ENCODE measurements at regions not wholly inside any gene's neighbourhood (a gene's known extent, or its start where the extent isn't known, plus 50 kb on each side); places are given as distances from the start of the nearest gene placed in this dataset.
A peak's percentile ranks its signal among the peaks of the same experiment; 100 is the strongest.

DNA sequence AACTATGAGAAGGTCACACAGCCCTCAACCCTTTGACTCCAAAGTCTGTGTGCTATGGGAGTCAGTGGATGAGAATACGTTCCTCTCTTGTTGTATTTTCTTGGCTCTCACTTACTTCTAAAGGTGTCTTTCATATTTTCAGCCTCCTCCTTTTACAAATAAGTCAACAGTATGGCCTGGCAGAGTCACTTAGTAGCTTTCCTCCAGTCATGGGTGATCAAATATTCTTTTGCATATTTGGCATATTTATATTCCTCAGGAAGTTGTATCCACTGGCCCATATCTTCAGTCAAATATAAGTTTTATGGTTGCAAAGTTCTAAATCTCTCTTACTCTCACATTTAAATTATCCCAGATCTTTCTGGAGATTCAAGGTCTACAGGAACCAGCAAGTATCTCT lies 327.5 kb downstream of the ETS1 start:
- DNase-seq: no peak

DNA sequence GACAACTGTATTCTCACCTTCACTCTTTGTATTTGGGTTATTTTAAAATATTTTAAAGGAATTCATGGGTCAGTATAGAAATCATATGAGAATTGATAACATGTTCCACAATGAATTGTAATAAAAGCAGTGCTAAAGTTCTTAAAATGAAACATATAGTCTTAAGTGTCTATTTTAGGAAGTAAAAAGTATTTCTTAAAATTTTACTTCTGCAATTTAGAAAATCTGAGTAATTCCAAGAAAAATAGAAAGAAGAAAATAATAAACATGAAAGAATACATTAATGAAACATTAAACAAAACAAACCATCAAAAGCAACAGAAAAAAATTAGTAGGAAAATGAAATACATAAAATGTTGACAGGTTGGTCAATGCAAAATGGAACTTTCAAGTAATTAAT lies 332.4 kb downstream of the ETS1 start:
- DNase-seq: no peak

DNA sequence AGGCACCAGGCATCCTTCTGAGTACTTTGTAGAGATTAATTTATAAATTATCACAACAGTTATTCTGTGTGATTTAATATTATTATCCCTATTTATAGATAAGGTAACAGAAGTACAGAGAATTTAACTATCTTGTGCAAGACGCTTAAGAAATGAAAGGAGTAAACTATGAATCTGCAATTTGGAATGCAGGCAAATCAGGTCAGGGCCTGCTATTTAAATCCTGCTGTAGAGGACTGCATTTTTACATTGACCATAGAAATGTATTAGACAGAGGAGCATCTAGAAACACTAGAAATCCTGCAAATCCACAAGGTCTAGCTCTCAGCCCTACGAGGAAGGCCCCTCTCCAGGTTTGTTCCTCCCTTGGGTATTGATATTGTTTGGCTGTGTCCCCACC lies 336.2 kb downstream of the ETS1 start:
- DNase-seq: no peak

DNA sequence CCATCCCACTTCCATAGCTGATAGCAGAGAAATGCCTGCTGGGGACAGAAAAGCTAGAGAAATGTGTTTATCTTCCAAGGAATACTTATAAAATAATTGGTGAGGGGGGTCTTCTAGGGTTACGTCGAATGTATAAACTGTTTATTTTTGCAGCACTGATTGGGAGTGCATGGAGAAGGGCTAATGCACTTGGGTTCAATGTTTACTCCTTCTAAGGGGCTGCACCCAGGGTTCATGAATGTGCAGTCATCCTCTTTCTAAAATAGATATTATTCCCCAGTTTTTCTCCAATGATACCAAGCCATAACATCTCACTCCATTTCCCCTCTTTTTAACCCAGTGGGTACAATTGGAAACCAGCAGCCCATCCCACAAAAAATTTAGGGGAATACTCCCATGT lies 336.9 kb downstream of the ETS1 start:
- DNase-seq: no peak

DNA sequence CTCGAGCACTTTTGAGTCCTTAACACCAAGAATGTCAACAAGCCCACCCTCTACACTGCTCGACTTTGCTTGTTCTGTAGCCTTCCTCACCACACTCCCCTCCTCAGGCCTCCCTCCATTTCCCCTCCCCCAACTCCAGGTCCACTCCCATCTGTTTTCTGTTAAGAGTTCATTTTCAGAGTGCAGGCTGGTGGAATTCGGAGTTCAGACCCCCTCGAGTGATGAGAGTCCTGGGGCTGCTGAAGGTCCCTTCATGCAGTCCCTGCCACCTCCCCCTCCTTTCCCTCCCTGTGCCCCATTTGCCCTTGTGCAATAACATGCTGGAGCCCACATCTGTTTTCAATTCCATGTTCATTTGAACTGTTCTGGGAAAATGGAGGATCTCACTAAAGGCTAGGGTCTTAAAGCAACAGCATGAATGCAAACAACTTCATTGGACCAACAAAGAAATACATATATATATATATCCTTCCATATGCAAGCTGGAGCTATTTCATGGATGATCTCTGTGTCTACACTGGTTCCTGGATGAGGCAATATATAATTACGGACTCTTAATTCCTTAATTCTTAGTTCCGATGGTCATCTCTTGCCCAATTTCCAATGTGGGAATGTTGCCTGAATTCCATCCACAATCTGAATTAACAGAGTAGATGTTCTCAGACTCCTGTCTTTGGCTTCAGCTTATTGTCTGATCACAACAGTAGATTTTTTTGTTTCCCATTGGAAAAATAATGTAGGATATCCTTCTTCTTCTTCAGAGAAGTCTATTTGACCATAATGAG lies 340.4 kb downstream of the ETS1 start:
- DNase-seq: no peak

DNA sequence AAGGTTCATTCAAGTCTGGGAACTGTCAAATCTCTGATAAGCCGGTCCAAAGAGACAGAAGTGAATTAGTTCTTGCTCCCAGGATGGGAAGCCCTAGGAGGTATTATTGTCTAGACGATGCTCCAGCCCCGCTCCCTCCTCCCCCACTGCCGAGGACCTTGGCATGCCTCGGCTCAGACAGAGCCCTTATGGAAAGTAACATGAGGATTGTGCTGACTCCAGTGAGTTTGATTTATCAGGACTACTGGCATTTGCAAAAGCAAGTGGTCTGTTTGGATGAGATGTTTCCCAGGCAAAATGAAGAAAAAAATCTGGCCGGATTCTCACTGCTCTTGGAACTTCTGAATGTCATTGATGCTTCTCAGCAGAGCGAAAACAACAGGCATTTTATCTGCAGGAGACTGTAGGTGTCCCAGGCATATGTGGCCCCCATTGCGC lies 341.0 kb downstream of the ETS1 start:
- DNase-seq: no peak

DNA sequence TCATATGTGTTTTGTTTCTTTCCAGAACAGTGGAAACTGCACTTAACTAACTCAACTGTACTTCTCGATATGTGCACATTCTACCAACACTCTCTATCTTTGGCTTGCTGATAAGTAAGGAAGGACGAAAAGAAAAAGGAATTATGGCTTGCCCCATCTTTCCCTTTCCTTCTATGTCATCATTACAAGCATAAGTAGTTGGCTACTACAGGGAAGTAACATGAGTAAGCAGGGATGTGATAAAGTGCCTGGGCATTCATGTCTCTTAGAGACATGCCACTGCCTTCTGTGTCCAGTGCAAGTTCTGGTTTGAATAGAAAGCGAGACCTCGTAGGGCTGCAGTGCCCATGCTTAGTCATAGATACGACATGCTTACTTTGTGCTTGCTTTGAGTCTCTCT lies 342.5 kb downstream of the ETS1 start:
- no peak for DNase-seq

DNA sequence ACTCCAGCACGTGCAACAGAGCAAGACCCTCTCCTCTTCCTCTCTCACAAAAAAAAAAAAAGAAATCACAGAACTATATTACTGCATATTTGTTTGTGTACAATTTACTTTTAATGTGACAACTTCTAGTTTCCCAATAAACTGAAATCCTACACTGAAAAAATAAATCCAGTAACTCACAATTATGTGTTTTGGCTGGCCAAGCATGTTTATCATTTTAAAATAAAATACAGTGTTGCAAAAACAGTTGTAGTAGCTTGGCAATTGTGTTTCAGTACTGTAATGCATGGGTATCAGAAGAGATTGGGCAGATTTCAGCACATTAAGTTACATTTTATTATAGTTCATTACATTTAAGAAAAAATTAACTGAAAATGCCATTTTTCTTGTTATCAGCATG lies 344.9 kb downstream of the ETS1 start:
- no peak for DNase-seq

DNA sequence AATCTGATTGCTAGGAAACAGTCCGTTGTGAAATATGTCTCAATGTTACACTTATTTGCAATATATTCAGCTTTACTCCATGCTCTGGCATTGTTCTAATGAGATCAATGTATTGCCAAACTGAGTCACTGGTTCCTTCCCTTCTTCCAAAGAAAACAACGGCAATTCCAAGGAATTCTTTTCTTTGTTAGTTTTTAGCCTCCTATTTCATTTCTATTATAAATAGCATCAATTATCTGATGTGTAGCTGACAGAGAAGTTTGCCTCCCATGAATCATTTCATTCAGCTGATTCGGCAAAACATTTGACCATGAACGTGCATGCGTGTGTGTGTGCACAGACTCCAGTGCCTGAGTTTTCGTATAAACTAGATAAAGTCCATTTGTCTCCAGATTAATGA lies 346.8 kb downstream of the ETS1 start:
- DNase-seq: no peak

DNA sequence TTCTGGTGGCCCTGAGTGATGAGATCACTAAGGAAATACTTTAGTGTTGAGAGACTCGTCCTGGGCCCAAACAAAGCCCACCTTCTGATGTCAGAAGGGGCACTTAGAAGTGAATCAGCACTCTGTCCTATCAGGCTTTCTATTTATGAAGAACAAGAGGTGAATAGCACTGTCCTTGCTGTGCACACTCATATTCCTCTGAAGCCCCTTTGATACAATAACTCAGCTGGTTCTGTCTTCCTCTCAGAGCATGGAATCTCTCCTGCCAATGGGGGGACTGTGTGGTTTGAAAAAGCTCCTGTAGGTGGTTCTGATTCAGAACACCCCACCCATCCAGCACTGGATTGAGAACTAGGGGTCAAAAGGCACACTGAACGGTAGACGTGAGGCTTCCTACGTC lies 348.1 kb downstream of the ETS1 start:
- no peak for DNase-seq

DNA sequence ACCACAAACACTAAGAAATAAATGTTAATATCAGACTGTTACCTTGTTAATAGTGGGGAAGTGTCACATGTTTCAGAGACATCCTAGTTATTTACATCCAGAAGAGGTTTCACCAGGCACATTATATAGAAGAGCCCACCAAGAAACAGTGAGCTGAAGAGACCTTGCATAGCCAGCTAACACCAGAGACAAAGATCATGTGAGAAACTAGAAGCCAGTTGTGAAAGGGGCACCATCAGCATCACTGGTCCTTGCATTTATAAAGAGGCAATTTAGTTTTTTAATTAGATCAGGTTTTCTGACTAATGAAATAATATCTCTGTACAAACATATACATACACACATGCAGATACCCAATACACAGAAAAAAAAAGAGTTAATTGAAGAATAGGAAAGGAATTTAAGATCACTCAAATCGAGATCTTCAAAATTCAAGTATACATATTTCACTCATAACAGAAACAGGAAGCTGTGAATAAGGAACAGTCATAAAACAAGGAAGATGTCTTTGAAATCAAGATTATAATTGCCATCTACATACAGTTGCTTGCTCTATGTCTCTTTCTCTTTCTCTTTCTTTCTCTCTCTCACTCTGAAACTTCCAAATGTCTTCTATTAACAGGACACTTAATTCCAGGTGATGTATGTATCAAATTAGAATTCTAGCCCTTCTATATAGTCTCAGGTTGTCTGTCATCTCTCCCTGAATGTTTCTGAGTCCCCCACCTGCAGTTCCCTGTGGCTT lies 348.7 kb downstream of the ETS1 start:
- no peak for DNase-seq

DNA sequence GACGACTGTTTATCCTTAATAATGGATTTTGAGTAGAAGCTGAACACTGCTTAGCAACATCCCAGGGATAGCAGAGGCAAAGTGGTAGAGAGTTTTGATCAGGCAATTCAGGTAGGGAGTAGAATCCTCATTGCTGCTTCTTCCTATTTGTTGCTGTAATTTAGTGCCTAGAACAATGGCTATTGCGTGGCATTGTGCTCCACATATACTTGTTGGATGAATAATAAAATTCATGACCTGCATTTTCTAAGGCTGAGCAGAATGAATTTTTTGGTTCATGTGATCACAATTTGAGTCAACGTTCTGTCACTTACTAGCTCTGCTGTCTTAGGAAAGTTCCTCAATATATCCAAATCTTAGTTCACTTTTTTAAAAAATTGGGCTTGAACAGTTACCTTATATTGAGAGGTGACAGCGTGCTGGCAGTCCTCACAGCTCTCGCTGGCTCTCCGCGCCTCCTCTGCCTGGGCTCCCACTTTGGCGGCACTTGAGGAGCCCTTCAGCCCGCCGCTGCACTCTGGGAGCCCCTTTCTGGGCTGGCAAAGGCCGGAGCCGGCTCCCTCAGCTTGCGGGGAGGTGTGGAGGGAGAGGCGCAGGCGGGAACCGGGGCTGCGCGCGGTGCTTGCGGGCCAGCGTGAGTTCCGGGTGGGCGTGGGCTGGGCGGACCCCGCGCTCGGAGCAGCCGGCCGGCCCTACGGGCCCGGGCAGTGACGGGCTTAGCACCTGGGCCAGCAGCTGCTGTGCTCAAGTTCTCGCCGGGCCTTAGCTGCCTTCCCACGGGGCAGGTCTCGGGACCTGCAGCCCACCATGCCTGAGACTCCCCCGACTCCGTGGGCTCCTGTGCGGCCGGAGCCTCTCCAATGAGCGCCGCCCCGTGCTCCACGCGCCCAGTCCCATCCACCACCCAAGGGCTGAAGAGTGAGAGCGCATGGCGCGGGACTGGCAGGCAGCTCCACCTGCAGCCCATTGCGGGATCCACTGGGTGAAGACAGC lies 350.6 kb downstream of the ETS1 start:
- DNase-seq: no peak

DNA sequence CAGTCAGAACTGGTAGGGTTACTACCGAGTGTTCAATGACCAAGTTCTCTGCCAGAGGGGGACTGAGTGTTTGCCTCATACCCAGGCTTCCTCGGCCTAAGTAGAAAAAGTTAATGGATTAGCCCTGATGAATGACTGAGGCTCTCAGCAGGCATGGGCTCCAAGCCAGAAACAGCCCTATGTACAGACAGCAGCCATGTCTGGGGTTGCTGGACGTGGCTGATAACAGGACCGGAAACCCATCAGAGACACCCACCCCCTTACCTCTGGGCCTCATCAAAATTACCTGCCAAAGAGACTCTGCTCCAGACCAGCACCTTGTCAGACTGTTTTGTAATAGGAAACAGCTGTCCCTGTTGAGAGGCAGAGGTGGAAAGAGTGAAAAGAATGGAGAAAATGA lies 351.4 kb downstream of the ETS1 start:
- DNase-seq: no peak

DNA sequence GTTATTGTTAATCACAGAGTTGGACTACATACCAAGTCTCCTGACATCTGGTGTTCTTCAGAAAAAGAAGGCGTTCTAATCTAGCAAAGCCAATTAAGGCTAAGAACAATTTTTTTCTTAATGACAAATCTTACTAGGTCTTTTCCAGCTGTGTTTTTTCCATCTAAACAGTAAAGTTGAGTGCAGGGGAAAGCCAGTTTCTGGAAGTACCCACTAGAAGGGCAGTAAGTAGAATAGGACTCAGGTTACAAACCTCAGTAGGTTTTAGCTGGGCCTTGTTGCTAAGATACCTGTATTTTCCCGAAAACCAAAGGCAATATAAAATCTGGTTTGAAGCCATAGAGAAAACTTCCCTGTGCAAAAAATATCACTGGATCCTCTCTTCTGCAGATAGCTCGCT lies 351.9 kb downstream of the ETS1 start:
- DNase-seq: no peak

DNA sequence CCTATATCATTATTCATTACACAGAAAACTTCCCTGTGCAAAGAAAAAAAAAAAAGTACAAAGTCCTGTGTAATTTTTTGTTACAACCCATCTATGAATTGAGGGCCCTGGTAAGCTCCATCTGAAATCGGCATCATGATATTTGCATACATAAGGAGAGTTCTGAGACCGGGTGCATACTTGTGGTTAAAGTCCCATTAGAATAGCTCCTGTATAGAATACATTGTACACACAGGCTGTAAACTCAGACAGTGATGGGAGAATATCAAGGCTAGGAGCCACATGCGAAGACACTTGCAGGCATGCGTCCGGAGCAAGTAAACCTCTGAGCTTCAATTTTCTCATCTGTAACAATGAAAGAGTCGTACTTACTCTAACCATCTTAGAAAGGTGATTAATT lies 353.2 kb downstream of the ETS1 start:
- DNase-seq: no peak

DNA sequence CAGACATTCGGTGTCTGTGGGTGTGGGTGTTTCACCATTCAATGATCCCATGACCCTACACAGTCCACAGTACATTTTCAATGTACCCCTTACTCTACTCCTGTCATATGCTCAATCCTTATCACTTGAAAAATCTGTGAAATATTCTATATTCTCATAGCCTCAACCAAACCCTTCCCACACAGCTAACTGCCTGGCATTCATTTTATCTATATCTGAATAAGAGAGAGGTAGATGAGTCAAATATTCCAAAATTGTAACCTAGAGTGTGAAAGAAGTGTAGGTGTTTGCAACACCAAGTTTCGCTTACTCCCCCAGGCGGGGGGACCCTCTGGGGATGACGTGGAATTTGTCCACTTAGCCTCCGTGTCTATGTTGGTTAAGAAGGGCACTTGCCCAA lies 354.8 kb downstream of the ETS1 start:
- DNase-seq: peak; percentile 71 to 74

DNA sequence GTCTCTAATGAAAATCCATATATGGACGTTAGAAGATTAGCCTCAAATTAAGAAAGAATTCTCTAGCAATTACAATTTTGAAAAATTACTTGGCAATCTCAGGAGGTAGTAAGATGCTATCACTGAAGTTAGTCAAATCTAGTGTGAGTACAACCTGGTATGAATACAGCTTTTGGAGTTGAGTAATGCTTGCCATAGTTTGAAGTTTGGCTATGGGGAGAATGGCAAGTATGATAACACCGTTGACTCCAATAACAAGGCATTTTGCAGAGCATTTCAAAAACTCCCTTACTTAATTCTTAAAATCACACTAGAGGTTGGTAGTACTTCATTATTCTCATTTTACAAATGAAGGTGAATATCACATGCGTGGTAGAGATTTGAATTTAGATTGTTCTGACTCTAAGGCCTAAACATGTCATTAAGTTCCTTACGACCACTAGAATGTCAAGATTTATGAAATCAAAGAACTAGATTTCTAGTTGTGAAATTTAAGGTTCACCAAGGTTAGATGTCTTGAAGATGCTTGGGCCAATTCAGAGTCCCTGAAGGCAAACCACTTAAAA lies 355.4 kb downstream of the ETS1 start:
- DNase-seq: no peak

DNA sequence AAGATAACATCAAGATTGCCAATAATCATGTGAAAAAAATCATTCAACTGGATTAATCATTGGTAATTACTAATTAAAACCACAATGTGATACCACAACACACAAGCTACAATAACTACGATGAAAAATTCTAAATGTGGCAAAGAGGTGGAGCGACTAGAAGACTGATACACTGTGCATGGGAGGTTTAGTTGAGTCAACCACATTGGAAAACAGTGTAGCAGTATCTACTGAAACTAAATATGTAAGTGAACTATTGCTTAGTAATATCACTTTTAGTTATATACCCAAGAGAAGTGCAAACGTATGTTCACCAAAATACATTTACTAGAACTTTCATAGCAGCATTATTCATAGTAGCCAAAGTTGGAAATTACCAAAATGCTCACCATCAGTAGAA lies 359.9 kb downstream of the ETS1 start:
- DNase-seq: no peak

DNA sequence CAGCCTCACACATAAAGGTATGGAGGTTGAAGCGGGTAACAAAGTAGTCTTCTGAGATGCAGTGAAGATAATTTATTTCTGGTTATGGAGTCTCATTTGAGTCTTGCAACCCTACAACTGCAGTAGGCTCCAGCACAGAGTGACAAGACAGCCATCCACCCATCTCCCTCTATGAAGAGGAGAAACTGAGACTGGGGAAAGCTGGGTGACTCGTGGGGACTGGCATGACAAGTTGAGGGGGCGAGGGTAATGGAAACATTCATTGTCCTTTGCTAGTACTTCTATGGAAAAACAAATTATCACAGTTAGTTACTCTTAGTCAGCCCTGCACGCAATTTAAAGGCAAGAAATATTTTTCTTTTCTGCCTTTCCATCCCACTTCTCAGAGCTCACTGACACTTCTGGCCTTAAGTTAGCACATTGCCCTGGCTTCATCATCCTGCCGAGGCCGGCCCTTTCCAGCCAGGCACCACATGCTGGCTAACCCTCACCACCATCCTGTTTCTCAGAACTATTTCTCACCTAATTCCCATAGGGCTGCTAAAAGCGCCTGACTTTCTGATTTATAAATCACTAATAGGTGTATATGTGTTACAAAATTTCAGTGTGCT lies 361.1 kb downstream of the ETS1 start:
- peak; percentile 41 to 56 for DNase-seq

DNA sequence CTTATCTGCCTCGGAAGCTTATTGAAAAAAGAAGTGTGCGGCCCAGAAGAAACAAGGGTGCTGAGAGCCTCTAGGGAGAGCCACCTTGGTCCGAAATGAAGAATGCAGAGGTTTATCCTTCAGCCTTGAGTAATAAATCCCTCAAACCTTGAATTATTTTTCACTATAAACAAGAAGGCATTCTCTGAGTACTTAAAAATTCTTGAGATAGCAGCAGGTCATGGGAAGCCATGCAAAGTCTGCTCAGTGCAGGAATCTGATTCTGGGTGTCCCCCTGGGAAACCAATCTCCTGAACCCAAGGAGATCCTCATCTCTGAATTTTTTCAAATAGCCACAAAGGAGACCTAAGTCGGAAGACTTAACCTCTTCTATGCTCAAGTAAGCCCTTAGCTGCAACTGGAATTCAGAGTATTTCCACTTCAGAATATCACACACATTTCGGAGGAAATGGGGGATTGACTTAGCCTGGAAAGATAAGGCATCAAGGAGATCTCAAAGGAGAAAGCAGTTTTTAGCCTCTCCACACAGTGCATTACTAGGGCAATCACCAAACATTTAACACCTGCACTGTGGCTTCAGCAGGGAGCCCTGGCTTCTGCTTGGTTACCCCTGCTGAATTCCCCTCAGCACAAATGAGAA lies 365.0 kb downstream of the ETS1 start:
- no peak for DNase-seq

DNA sequence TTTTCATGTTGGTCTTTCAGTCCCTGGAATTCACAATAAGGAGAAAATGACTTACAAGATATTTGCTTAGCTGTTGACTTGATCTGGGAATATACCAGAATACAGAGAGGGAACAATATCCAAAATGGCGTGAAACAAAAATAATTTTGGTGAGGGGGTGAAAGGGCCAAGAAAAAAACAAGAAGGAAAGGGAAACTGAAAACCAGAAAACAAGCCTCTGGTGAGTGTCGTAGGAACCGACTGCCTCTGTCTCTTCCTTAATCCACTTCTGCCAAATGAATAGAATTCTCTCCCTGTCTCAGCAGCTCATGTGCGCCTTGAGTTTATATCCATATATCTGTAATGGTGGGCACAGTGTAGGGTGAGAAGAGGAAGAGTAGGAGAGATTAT lies 367.6 kb downstream of the ETS1 start:
- no peak for DNase-seq

DNA sequence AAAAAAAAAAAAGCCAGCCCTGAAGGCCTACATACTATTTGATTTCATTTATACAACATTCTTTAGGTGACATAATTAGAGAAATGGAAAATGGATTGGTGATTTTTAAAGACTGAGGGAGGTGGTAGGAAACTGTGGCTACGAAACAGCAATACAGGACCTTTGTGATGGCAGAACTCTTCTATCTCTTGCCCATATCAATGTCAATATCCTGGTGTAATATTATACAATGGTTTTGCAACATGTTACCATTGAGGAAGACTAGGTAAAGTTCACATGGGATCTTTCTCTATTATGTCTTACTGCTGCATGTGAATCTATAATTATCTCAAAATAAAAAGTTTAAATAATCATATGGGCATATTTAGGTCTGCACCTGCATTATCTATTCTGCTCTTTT lies 371.2 kb downstream of the ETS1 start:
- DNase-seq: no peak
